Hematopoietic multipotent progenitor cell treated with erythropoietin and hydrocortisone succinate and interleukin-3 and kit ligand, for 6 days (in vitro differentiated cells): ENCODE measurements at regions not wholly inside any gene's neighbourhood (a gene's known extent, or its start where the extent isn't known, plus 50 kb on each side); places are given as distances from the start of the nearest gene placed in this dataset.
"Not testable (repeated sequence)": the region's sequence is repeated elsewhere in the genome, so short reads cannot be mapped to it uniquely, and the experiment has no call there.

Experiments used
- DNase-seq: peaks from one replicate; pipeline ENCODE4 v3.0.0-alpha.2; 2015

DNA sequence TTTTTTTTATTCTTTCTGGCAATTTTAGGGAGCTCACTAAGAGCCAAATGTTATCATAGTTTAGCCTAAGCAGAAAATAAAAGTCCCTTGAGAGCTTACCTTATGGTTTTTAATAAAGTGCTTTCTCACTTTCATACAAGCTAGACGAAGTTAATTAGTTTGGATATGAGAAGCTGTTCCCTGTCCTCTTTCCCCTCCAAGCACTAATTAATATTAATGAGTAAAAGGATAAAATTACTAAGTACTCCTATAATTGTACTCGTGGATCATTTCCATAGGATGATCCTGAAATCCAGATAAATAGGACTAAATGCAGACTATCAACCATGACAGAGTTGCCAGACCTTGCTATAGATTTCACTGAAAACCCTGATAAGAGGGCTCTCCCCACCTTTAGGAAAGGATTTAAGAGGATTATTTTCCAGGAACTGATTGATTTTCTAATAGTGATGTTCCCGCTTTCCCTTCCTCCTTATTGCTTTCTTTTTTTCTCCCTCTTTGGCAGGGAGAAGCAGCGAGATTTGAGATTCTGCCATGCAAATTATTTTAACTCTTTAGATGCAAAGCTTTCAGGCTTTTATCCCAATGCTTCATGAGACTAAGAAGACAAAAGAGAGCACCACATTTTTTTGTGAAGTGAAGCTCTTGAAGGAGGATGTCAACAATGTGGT is 58.3 kb upstream of the HECW1 start:
- DNase-seq: no peak

DNA sequence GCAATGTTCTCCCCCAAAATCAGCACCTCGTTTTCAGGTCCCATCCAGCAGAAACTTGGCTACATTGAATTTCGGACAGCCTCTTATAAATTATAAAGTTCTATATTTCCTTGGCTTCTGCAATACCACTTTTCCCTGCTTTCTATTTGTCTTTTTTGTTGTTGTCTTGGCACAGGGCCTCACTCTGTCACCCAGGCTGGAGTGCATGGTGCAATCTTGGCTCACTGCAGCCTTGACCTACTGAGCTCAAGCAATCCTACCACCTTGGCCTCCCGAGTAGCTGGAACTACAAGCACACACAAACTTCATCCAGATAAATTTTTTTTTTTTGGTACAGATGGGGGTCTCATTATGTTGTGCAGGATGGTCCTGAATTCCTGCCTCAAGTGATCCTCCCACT is 55.3 kb upstream of the HECW1 start:
- no peak for DNase-seq

DNA sequence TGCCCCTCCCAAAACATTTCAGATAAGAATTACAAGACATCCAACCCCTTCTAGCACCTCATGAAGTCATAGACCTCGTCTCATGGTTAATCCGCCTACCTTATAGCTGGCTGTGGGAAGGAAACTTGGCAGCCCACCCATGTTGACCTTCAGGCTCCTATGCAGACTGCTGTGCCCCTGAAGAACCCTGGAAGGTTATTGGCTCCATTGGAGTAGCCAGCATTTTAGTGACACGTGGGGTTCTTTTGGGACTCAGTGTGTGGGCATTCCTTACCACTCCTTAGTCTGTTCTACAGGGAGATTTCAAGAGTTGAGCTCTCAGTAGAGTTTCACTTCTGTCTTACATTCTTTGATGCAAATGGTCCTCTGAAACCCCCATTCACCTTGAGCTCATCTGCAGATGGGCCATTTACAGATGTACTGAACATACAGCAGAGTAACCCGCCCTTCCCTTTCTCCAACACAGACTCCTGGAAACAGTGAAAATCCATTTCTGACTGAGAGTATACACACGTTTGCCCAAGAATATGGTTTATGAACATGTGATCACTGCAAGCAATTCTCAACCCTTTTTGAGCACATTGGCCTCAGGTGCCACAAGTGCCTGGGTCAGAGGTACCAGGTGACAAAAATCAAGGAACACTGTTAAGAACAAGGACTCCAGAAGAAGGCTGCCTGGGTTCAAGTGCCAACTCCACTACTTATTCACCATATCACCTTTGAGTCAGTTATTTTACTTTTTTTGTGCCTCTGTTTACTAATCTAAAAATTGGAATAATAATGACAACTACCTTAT is 54.0 kb upstream of the HECW1 start:
- no peak for DNase-seq

DNA sequence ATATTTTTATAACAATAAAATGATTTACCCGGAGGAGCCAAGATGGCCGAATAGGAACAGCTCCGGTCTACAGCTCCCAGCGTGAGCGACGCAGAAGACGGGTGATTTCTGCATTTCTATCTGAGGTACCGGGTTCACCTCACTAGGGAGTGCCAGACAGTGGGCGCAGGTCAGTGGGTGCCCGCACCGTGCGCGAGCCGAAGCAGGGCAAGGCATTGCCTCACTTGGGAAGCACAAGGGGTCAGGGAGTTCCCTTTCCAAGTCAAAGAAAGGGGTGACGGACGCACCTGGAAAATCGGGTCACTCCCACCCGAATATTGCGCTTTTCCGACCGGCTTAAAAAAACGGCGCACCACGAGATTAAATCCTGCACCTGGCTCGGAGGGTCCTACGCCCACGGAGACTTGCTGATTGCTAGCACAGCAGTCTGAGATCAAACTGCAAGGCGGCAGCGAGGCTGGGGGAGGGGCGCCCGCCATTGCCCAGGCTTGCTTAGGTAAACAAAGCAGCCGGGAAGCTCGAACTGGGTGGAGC is 53.3 kb upstream of the HECW1 start:
- not testable (repeated sequence) for DNase-seq
